Stimulated activated memory B cell treated with anti-CD40 and anti-IgM and Interleukin-4, amounts not matched to agents 10 μg/mL and 1 μg/mL and 100 μg/mL, for 72 hours (primary cell): ENCODE measurements at regions not wholly inside any gene's neighbourhood (a gene's known extent, or its start where the extent isn't known, plus 50 kb on each side); places are given as distances from the start of the nearest gene placed in this dataset.
"Not testable (repeated sequence)": the region's sequence is repeated elsewhere in the genome, so short reads cannot be mapped to it uniquely, and the experiment has no call there.

ENCODE experiments used
- ATAC-seq: fragments of 150-1000 bp; cut with Tn5 transposase; 2 replicates; pipeline ENCODE4 v1.10.0; 2021
- H3K27ac Mint-ChIP-seq: one replicate; pipeline ENCODE4 v1.8.0; 2022; ENCODE audit warnings: mild to moderate bottlenecking, mixed read lengths
- H3K27me3 Mint-ChIP-seq: one replicate; pipeline ENCODE4 v1.8.0; 2022; ENCODE audit warnings: mixed read lengths
- H3K36me3 Mint-ChIP-seq: one replicate; pipeline ENCODE4 v1.8.0; 2022; ENCODE audit warnings: mixed read lengths
- H3K4me1 Mint-ChIP-seq: one replicate; pipeline ENCODE4 v1.8.0; 2022; ENCODE audit warnings: mixed read lengths
- H3K4me3 Mint-ChIP-seq: one replicate; pipeline ENCODE4 v1.8.0; 2022; ENCODE audit warnings: mild to moderate bottlenecking, moderate library complexity, mixed read lengths
- H3K9me3 Mint-ChIP-seq: one replicate; pipeline ENCODE4 v1.8.0; 2022; ENCODE audit warnings: mixed read lengths

- Mint-ChIP-seq H3K27ac (no peak overlapping the region), H3K27me3 (no peaks in the 10 kb centered on the region), H3K4me3 (no peak overlapping the region), H3K36me3 (no peaks in the 10 kb centered on the region), H3K4me1 (no peaks in the 10 kb centered on the region), H3K9me3 (no peaks in the 10 kb centered on the region)
- ATAC-seq = no peak
Measured at GRCh38 chr7:11959121-11959520, 127.1 kb upstream of the THSD7A start.

- Mint-ChIP-seq H3K4me3 (no peak overlapping the region), H3K27me3 (no peaks in the 10 kb centered on the region), H3K36me3 (no peaks in the 10 kb centered on the region), H3K27ac (no peak overlapping the region), H3K9me3 (no peaks in the 10 kb centered on the region), H3K4me1 (no peaks in the 10 kb centered on the region)
- no peak for ATAC-seq
Measured at GRCh38 chr7:11960621-11961020, 128.6 kb upstream of the THSD7A start.

- Mint-ChIP-seq H3K27ac (no peak overlapping the region), H3K27me3 (no peaks in the 10 kb centered on the region), H3K4me1 (no peaks in the 10 kb centered on the region), H3K36me3 (no peaks in the 10 kb centered on the region), H3K4me3 (no peak overlapping the region), H3K9me3 (peaks cover 8% of the 10 kb centered on the region)
- ATAC-seq = no peak
Measured at GRCh38 chr7:11969643-11970042, 137.6 kb upstream of the THSD7A start.

- Mint-ChIP-seq H3K27me3 (no peaks in the 10 kb centered on the region), H3K9me3 (peaks cover 8% of the 10 kb centered on the region), H3K36me3 (no peaks in the 10 kb centered on the region), H3K4me3 (no peak overlapping the region), H3K4me1 (no peaks in the 10 kb centered on the region), H3K27ac (no peak overlapping the region)
- ATAC-seq = no peak
Measured at GRCh38 chr7:11970132-11970531, 138.1 kb upstream of the THSD7A start.

- Mint-ChIP-seq H3K27ac (no peak overlapping the region), H3K4me3 (no peak overlapping the region), H3K4me1 (no peaks in the 10 kb centered on the region), H3K9me3 (peaks cover 11% of the 10 kb centered on the region), H3K27me3 (no peaks in the 10 kb centered on the region), H3K36me3 (no peaks in the 10 kb centered on the region)
- ATAC-seq = no peak
Measured at GRCh38 chr7:11985376-11985775, 153.4 kb upstream of the THSD7A start.

- Mint-ChIP-seq H3K4me1 (no peaks in the 10 kb centered on the region), H3K27me3 (no peaks in the 10 kb centered on the region), H3K36me3 (no peaks in the 10 kb centered on the region), H3K4me3 (no peak overlapping the region), H3K9me3 (peaks cover 11% of the 10 kb centered on the region), H3K27ac (no peak overlapping the region)
- no peak for ATAC-seq
Measured at GRCh38 chr7:11985971-11986370, 154.0 kb upstream of the THSD7A start.

- H3K27ac Mint-ChIP-seq = no peak overlapping the region
- H3K4me1 Mint-ChIP-seq = no peaks in the 10 kb centered on the region
- no peaks in the 10 kb centered on the region for H3K36me3 Mint-ChIP-seq
- no peaks in the 10 kb centered on the region for H3K27me3 Mint-ChIP-seq
- no peak overlapping the region for H3K4me3 Mint-ChIP-seq
- no peak for ATAC-seq
- peaks cover 4% of the 10 kb centered on the region for H3K9me3 Mint-ChIP-seq
Measured at GRCh38 chr7:11988186-11988585, 156.2 kb upstream of the THSD7A start.

- H3K36me3 Mint-ChIP-seq = no peaks in the 10 kb centered on the region
- no peak overlapping the region for H3K27ac Mint-ChIP-seq
- peaks cover 6% of the 10 kb centered on the region for H3K9me3 Mint-ChIP-seq
- H3K4me1 Mint-ChIP-seq = no peaks in the 10 kb centered on the region
- no peak for ATAC-seq
- no peaks in the 10 kb centered on the region for H3K27me3 Mint-ChIP-seq
- H3K4me3 Mint-ChIP-seq = no peak overlapping the region
Measured at GRCh38 chr7:12002428-12002827, 170.4 kb upstream of the THSD7A start.

GRCh38 chr7:12004581-12004980 is 172.6 kb upstream of the THSD7A start:
- no peaks in the 10 kb centered on the region for H3K27me3 Mint-ChIP-seq
- no peaks in the 10 kb centered on the region for H3K4me1 Mint-ChIP-seq
- H3K36me3 Mint-ChIP-seq = no peaks in the 10 kb centered on the region
- H3K9me3 Mint-ChIP-seq = no peaks in the 10 kb centered on the region
- ATAC-seq = no peak
- no peak overlapping the region for H3K4me3 Mint-ChIP-seq
- H3K27ac Mint-ChIP-seq = no peak overlapping the region

GRCh38 chr7:12007576-12007975 is 175.6 kb upstream of the THSD7A start:
- no peaks in the 10 kb centered on the region for H3K27me3 Mint-ChIP-seq
- H3K9me3 Mint-ChIP-seq = no peaks in the 10 kb centered on the region
- no peaks in the 10 kb centered on the region for H3K4me1 Mint-ChIP-seq
- H3K27ac Mint-ChIP-seq = no peak overlapping the region
- no peaks in the 10 kb centered on the region for H3K36me3 Mint-ChIP-seq
- no peak for ATAC-seq
- H3K4me3 Mint-ChIP-seq = no peak overlapping the region

GRCh38 chr7:12013983-12014382 is 182.0 kb upstream of the THSD7A start:
- Mint-ChIP-seq H3K36me3 (no peaks in the 10 kb centered on the region), H3K4me1 (no peaks in the 10 kb centered on the region), H3K27me3 (no peaks in the 10 kb centered on the region), H3K4me3 (no peak overlapping the region), H3K9me3 (no peaks in the 10 kb centered on the region), H3K27ac (no peak overlapping the region)
- no peak for ATAC-seq

GRCh38 chr7:12016439-12016838 is 184.4 kb upstream of the THSD7A start:
- H3K9me3 Mint-ChIP-seq = no peaks in the 10 kb centered on the region
- ATAC-seq = no peak
- H3K4me1 Mint-ChIP-seq = no peaks in the 10 kb centered on the region

GRCh38 chr7:12017046-12017445 is 185.0 kb upstream of the THSD7A start:
- no peaks in the 10 kb centered on the region for H3K4me1 Mint-ChIP-seq
- H3K9me3 Mint-ChIP-seq = no peaks in the 10 kb centered on the region
- no peak for ATAC-seq
- H3K27me3 Mint-ChIP-seq = no peaks in the 10 kb centered on the region
- H3K36me3 Mint-ChIP-seq = no peaks in the 10 kb centered on the region
- H3K27ac Mint-ChIP-seq = no peak overlapping the region
- H3K4me3 Mint-ChIP-seq = no peak overlapping the region

More at GRCh38 chr7:12016439-12016838, 184.4 kb upstream of the THSD7A start:
- no peak overlapping the region for H3K4me3 Mint-ChIP-seq
- H3K27me3 Mint-ChIP-seq = no peaks in the 10 kb centered on the region
- H3K36me3 Mint-ChIP-seq = no peaks in the 10 kb centered on the region
- H3K27ac Mint-ChIP-seq = no peak overlapping the region

- not testable (repeated sequence) for H3K4me3 Mint-ChIP-seq, H3K27ac Mint-ChIP-seq, H3K4me1 Mint-ChIP-seq, H3K27me3 Mint-ChIP-seq, H3K9me3 Mint-ChIP-seq, H3K36me3 Mint-ChIP-seq, ATAC-seq
Measured at GRCh38 chr7:12022011-12022410, 189.1 kb upstream of the TMEM106B start.

GRCh38 chr7:12025246-12025645 is 185.8 kb upstream of the TMEM106B start:
- Mint-ChIP-seq H3K27ac (no peak overlapping the region), H3K9me3 (no peaks in the 10 kb centered on the region), H3K27me3 (no peaks in the 10 kb centered on the region), H3K4me3 (no peak overlapping the region), H3K36me3 (no peaks in the 10 kb centered on the region), H3K4me1 (no peaks in the 10 kb centered on the region)
- no peak for ATAC-seq

GRCh38 chr7:12028508-12028907 is 182.6 kb upstream of the TMEM106B start:
- H3K9me3 Mint-ChIP-seq = no peaks in the 10 kb centered on the region
- no peak for ATAC-seq

GRCh38 chr7:12030116-12030515 is 181.0 kb upstream of the TMEM106B start:
- H3K27ac Mint-ChIP-seq = no peak overlapping the region
- no peak overlapping the region for H3K4me3 Mint-ChIP-seq
- H3K36me3 Mint-ChIP-seq = no peaks in the 10 kb centered on the region
- H3K9me3 Mint-ChIP-seq = no peaks in the 10 kb centered on the region
- ATAC-seq = no peak
- H3K4me1 Mint-ChIP-seq = no peaks in the 10 kb centered on the region
- H3K27me3 Mint-ChIP-seq = no peaks in the 10 kb centered on the region

More at GRCh38 chr7:12028508-12028907, 182.6 kb upstream of the TMEM106B start:
- Mint-ChIP-seq H3K36me3 (no peaks in the 10 kb centered on the region), H3K4me3 (no peak overlapping the region), H3K4me1 (no peaks in the 10 kb centered on the region), H3K27me3 (no peaks in the 10 kb centered on the region), H3K27ac (no peak overlapping the region)
